ENCODE measurements at regions not wholly inside any gene's neighbourhood (a gene's known extent, or its start where the extent isn't known, plus 50 kb on each side); places are given as distances from the start of the nearest gene placed in this dataset.

DNA sequence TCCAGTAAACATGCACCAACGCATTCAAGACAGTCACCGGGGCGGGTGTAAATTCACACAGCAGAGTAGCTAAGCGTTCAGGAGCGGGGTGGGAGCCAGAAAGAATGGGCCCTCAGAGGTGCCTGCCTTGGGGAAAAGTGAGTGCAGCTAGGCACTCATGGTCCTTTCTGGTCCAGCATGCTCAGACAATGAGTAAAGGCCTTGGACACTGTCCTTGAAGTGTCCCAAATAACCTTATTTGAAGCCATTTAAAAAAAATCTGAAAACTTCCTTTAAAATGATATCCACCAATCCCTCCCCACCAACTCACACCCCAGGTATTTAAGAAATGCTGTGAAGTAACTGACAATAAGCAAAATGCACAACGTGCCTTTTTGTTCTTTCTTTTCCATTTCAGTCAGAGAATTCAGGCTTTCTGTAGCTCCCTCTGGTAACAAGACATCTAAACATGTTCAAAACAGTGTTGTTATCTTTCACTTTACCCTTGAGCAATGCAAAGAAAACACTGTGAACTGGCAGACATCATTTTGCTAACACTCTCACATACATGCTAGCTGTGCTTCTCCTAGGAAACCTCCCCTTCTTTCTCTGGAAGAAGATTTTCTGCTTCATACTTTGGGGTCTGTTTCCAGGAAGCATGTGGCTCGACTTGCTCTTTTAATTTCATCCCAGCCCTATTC, 445.1 kb upstream of the SPRED2 start:
- ChIA-PET POLR2A (ENCODE audit: partially characterized antibody) (no interaction called here), CTCF (ENCODE audit: partially characterized antibody) (no interaction called here)
- no peaks in the 10 kb centered on the region for H3K4me1 Mint-ChIP-seq
- H3K9me3 Mint-ChIP-seq: peaks cover 0 to 2% (median 0%) of the 10 kb centered on the region in 8 donors
- no peak overlapping the region for H3K4me3 ChIP-seq (ENCODE audit: low read length in 2 of 2)
- H3K27me3 ChIP-seq (ENCODE audit: insufficient read depth, low read length): no peaks in the 10 kb centered on the region
- H3K27me3 Mint-ChIP-seq: no peaks in the 10 kb centered on the region
- intact Hi-C loops (cut with micrococcal nuclease): no loop called here
- no peaks in the 10 kb centered on the region for H3K36me3 ChIP-seq (ENCODE audit: insufficient read depth, low read length)
- no peak overlapping the region for H3K27ac ChIP-seq (ENCODE audit: low read depth, low read length)
- H3K4me3 Mint-ChIP-seq: no peak overlapping the region
- no peaks in the 10 kb centered on the region for H3K4me1 ChIP-seq (ENCODE audit: insufficient read depth, low read length)
- DNase-seq: no peak
- no peaks in the 10 kb centered on the region for H3K36me3 Mint-ChIP-seq
- H3K27ac Mint-ChIP-seq: no peak overlapping the region
- H3K9me3 ChIP-seq (ENCODE audit: control insufficient read depth in 1 of 2, low read length in 2 of 2): no peaks in the 10 kb centered on the region

DNA sequence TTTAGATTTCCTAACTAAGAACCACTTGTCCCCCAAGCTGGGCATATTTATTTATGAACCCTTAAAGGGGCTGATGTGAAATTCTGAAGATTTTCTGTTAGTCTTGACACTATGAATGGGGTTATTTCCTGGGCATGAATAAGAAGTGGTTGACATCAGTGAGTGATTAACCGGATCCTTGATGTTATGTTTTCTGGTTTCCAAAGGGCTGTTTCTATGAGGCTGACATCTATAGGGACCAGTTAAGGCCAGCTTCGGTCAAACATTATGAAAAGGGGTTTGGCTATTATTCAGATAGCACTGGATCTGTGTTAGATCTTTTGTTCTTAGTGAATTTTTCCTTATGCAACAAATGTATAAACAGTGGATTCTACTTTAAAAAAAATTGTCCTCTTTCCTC, 443.7 kb upstream of the SPRED2 start:
- Histone ChIP-seq H3K4me1 (ENCODE audit: insufficient read depth, low read length) (no peaks in the 10 kb centered on the region), H3K4me3 (ENCODE audit: low read length in 2 of 2) (no peak overlapping the region), H3K27me3 (ENCODE audit: insufficient read depth, low read length) (no peaks in the 10 kb centered on the region), H3K36me3 (ENCODE audit: insufficient read depth, low read length) (no peaks in the 10 kb centered on the region), H3K27ac (ENCODE audit: low read depth, low read length) (no peak overlapping the region), H3K9me3 (ENCODE audit: control insufficient read depth in 1 of 2, low read length in 2 of 2) (no peaks in the 10 kb centered on the region)
- POLR2A ChIA-PET (ENCODE audit: partially characterized antibody): no interaction called here
- Mint-ChIP-seq H3K36me3 (no peaks in the 10 kb centered on the region), H3K27me3 (no peaks in the 10 kb centered on the region), H3K4me1 (no peaks in the 10 kb centered on the region), H3K4me3 (no peak overlapping the region), H3K27ac (no peak overlapping the region), H3K9me3 (peaks cover 0 to 2% (median 0%) of the 10 kb centered on the region in 8 donors)
- no peak for DNase-seq
- intact Hi-C loops (cut with micrococcal nuclease): no loop called here
- CTCF ChIA-PET (ENCODE audit: partially characterized antibody): no interaction called here

DNA sequence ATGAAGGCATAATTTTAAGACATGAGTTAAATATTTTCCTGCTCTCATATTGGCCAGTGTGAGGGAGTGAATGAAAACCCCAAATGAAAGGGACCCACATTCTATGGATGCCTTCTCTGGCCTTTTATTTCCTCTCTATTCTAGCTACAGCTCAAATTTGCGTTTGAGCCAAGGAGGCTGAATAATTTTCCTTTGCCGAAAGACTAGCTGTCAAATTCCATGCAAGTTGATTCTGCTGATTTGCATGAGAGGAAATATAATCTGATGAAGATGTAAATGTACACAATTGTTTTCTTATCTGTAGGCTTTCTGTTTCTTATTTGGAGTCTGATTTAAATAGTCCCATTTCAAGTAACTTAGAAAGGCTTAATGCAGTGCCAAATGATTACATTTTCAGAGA, 438.4 kb upstream of the SPRED2 start:
- Histone ChIP-seq H3K4me1 (ENCODE audit: insufficient read depth, low read length) (no peaks in the 10 kb centered on the region), H3K9me3 (ENCODE audit: control insufficient read depth in 1 of 2, low read length in 2 of 2) (no peaks in the 10 kb centered on the region), H3K27me3 (ENCODE audit: insufficient read depth, low read length) (no peaks in the 10 kb centered on the region), H3K4me3 (ENCODE audit: low read length in 2 of 2) (no peak overlapping the region), H3K36me3 (ENCODE audit: insufficient read depth, low read length) (no peaks in the 10 kb centered on the region), H3K27ac (ENCODE audit: low read depth, low read length) (no peak overlapping the region)
- H3K27ac Mint-ChIP-seq: no peak overlapping the region
- H3K4me3 Mint-ChIP-seq: no peak overlapping the region
- peaks cover 0 to 2% (median 0%) of the 10 kb centered on the region in 8 donors for H3K9me3 Mint-ChIP-seq
- H3K4me1 Mint-ChIP-seq: no peaks in the 10 kb centered on the region
- peaks cover 0 to 2% of the 10 kb centered on the region in 2 donors for H3K27me3 Mint-ChIP-seq
- POLR2A ChIA-PET (ENCODE audit: partially characterized antibody): no interaction called here
- intact Hi-C loops (cut with micrococcal nuclease): no loop called here
- no peak for DNase-seq
- no peaks in the 10 kb centered on the region for H3K36me3 Mint-ChIP-seq
- CTCF ChIA-PET (ENCODE audit: partially characterized antibody): no interaction called here

DNA sequence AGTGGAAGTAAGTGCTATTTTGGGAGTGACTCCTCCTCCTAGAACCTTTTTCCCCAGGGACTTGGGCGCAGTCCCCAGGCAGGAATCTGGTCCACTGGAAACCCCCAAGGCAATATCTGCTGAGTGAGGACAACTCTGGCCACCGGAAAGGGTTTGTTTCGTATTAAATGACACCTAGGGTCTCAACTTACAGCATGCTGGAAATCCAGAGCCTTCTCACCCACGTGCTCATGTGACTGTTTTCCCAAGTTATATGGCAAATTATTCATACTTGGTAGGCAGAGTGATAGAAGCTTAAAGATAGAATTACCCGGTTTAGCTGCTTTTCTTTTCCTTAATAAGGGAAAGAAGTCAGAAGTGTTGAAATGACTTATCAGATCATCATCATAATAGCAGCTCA, 436.9 kb upstream of the SPRED2 start:
- peaks cover 0 to 2% of the 10 kb centered on the region in 2 donors for H3K27me3 Mint-ChIP-seq
- intact Hi-C loops (cut with micrococcal nuclease): no loop called here
- H3K36me3 Mint-ChIP-seq: no peaks in the 10 kb centered on the region
- H3K27ac ChIP-seq (ENCODE audit: low read depth, low read length): no peak overlapping the region
- H3K27me3 ChIP-seq (ENCODE audit: insufficient read depth, low read length): no peaks in the 10 kb centered on the region
- no peak overlapping the region for H3K27ac Mint-ChIP-seq
- no peaks in the 10 kb centered on the region for H3K36me3 ChIP-seq (ENCODE audit: insufficient read depth, low read length)
- no peak overlapping the region for H3K4me3 ChIP-seq (ENCODE audit: low read length in 2 of 2)
- no peaks in the 10 kb centered on the region for H3K4me1 Mint-ChIP-seq
- no peaks in the 10 kb centered on the region for H3K9me3 ChIP-seq (ENCODE audit: control insufficient read depth in 1 of 2, low read length in 2 of 2)
- H3K4me3 Mint-ChIP-seq: no peak overlapping the region
- H3K9me3 Mint-ChIP-seq: peaks cover 0 to 2% (median 0%) of the 10 kb centered on the region in 8 donors
- DNase-seq: no peak
- CTCF ChIA-PET (ENCODE audit: partially characterized antibody): no interaction called here
- POLR2A ChIA-PET (ENCODE audit: partially characterized antibody): no interaction called here
- H3K4me1 ChIP-seq (ENCODE audit: insufficient read depth, low read length): no peaks in the 10 kb centered on the region

DNA sequence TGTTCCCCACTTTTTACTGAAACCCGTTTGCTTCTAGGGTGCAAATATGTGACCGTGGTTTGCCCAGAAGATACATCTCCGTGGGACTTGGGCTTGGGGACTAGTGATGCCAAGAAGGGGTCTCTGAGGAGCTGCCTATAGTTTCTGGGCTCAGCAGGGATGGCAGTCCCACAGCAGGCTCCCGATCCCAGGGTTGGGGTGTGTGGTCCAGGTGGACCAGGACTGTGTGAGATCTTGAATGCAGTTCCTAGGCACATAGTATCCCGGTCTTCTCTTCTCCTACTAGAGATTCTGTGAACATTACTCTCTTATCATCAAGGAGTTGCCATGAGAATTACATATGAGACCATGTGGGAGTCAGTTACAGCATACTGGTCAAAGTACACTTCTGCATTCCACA, 435.8 kb upstream of the SPRED2 start:
- no peak overlapping the region for H3K27ac Mint-ChIP-seq
- ChIA-PET CTCF (ENCODE audit: partially characterized antibody) (no interaction called here), POLR2A (ENCODE audit: partially characterized antibody) (no interaction called here)
- Histone ChIP-seq H3K27ac (ENCODE audit: low read depth, low read length) (no peak overlapping the region), H3K4me3 (ENCODE audit: low read length in 2 of 2) (no peak overlapping the region), H3K4me1 (ENCODE audit: insufficient read depth, low read length) (no peaks in the 10 kb centered on the region), H3K36me3 (ENCODE audit: insufficient read depth, low read length) (no peaks in the 10 kb centered on the region), H3K27me3 (ENCODE audit: insufficient read depth, low read length) (no peaks in the 10 kb centered on the region), H3K9me3 (ENCODE audit: control insufficient read depth in 1 of 2, low read length in 2 of 2) (no peaks in the 10 kb centered on the region)
- no peak overlapping the region for H3K4me3 Mint-ChIP-seq
- no peaks in the 10 kb centered on the region for H3K36me3 Mint-ChIP-seq
- H3K27me3 Mint-ChIP-seq: peaks cover 0 to 4% of the 10 kb centered on the region in 2 donors
- no peaks in the 10 kb centered on the region for H3K4me1 Mint-ChIP-seq
- DNase-seq: no peak
- intact Hi-C loops (cut with micrococcal nuclease): no loop called here
- H3K9me3 Mint-ChIP-seq: peaks cover 0 to 2% (median 0%) of the 10 kb centered on the region in 8 donors

DNA sequence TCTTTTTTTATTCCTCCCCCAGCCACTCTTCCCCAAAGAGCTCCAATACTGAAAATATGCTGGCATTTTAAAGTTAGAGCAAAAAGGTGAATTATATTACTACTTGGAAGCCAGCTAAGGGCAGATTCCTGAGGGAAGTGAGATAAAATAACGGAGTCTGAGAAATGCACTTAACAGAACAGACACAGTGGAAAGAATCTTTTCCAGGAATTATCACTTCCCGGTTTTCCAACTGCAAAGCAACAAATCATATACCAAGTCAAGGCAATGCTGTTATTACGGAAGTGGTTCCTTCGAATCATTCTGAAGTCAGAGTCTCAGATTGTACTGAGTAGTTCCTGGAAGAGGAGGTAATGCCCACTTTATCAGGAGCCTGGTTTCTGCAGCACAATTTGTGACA, 435.0 kb upstream of the SPRED2 start:
- H3K9me3 ChIP-seq (ENCODE audit: control insufficient read depth in 1 of 2, low read length in 2 of 2): no peaks in the 10 kb centered on the region
- Mint-ChIP-seq H3K4me3 (no peak overlapping the region), H3K9me3 (peaks cover 0 to 2% (median 0%) of the 10 kb centered on the region in 8 donors), H3K27me3 (peaks cover 0 to 4% of the 10 kb centered on the region in 2 donors), H3K27ac (no peak overlapping the region), H3K4me1 (no peaks in the 10 kb centered on the region), H3K36me3 (no peaks in the 10 kb centered on the region)
- H3K36me3 ChIP-seq (ENCODE audit: insufficient read depth, low read length): no peaks in the 10 kb centered on the region
- no peak overlapping the region for H3K27ac ChIP-seq (ENCODE audit: low read depth, low read length)
- DNase-seq: no peak
- no peaks in the 10 kb centered on the region for H3K4me1 ChIP-seq (ENCODE audit: insufficient read depth, low read length)
- POLR2A ChIA-PET (ENCODE audit: partially characterized antibody): no interaction called here
- intact Hi-C loops (cut with micrococcal nuclease): no loop called here
- H3K4me3 ChIP-seq (ENCODE audit: low read length in 2 of 2): no peak overlapping the region
- no peaks in the 10 kb centered on the region for H3K27me3 ChIP-seq (ENCODE audit: insufficient read depth, low read length)
- CTCF ChIA-PET (ENCODE audit: partially characterized antibody): no interaction called here

DNA sequence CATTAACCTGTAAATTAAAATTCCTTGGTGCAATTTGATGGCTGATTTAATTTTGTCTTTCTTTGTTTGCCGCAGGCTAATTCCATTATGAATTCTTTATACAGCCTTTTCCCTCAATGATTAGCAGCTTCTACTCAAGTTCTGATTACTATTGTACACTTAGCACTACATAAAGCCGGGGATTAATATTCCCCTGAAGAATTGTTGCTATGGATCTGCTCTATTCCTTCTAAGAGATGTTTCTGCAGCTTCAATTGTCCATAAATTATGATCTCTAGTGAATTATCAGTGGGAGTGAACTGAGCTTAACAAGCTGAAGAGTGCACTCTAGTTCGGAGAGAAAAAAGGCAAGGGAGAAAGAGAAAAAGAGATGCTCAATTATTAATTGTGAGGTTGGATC, 433.7 kb upstream of the SPRED2 start:
- ChIA-PET POLR2A (ENCODE audit: partially characterized antibody) (no interaction called here), CTCF (ENCODE audit: partially characterized antibody) (no interaction called here)
- no peak for DNase-seq
- Histone ChIP-seq H3K4me3 (ENCODE audit: low read length in 2 of 2) (no peak overlapping the region), H3K27ac (ENCODE audit: low read depth, low read length) (no peak overlapping the region), H3K27me3 (ENCODE audit: insufficient read depth, low read length) (no peaks in the 10 kb centered on the region), H3K9me3 (ENCODE audit: control insufficient read depth in 1 of 2, low read length in 2 of 2) (no peaks in the 10 kb centered on the region), H3K36me3 (ENCODE audit: insufficient read depth, low read length) (no peaks in the 10 kb centered on the region), H3K4me1 (ENCODE audit: insufficient read depth, low read length) (no peaks in the 10 kb centered on the region)
- Mint-ChIP-seq H3K36me3 (no peaks in the 10 kb centered on the region), H3K9me3 (peaks cover 0 to 2% (median 0%) of the 10 kb centered on the region in 8 donors), H3K27ac (no peak overlapping the region), H3K4me3 (no peak overlapping the region), H3K4me1 (no peaks in the 10 kb centered on the region), H3K27me3 (peaks cover 0 to 4% of the 10 kb centered on the region in 2 donors)
- intact Hi-C loops (cut with micrococcal nuclease): no loop called here

DNA sequence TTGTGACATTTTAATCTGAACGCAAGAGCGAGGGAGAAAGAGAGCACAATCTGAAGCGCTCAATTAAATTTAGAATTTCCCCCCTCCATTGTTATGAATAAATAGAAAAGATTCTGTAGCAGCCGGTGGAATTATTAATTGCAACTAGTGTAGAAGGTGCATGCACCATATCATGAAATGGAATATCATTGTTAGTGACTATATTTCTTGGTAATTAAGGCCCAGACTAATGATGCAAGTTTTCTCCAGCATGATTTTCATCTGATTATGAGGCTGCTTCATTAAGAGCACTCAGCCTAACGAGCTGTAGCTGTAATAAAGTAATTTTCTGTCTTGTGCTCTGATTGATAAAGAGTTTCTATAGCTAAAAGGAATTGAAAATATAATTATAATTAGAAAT, 432.2 kb upstream of the SPRED2 start:
- no peaks in the 10 kb centered on the region for H3K4me1 Mint-ChIP-seq
- H3K4me3 ChIP-seq (ENCODE audit: low read length in 2 of 2): no peak overlapping the region
- POLR2A ChIA-PET (ENCODE audit: partially characterized antibody): no interaction called here
- peaks cover 0 to 4% of the 10 kb centered on the region in 2 donors for H3K27me3 Mint-ChIP-seq
- H3K4me3 Mint-ChIP-seq: no peak overlapping the region
- H3K9me3 Mint-ChIP-seq: peaks cover 0 to 2% (median 0%) of the 10 kb centered on the region in 8 donors
- CTCF ChIA-PET (ENCODE audit: partially characterized antibody): no interaction called here
- no peak overlapping the region for H3K27ac Mint-ChIP-seq
- no peak for DNase-seq
- H3K27me3 ChIP-seq (ENCODE audit: insufficient read depth, low read length): no peaks in the 10 kb centered on the region
- no peaks in the 10 kb centered on the region for H3K36me3 ChIP-seq (ENCODE audit: insufficient read depth, low read length)
- intact Hi-C loops (cut with micrococcal nuclease): no loop called here
- no peak overlapping the region for H3K27ac ChIP-seq (ENCODE audit: low read depth, low read length)
- no peaks in the 10 kb centered on the region for H3K9me3 ChIP-seq (ENCODE audit: control insufficient read depth in 1 of 2, low read length in 2 of 2)
- H3K4me1 ChIP-seq (ENCODE audit: insufficient read depth, low read length): no peaks in the 10 kb centered on the region
- no peaks in the 10 kb centered on the region for H3K36me3 Mint-ChIP-seq

Measured in CD4-positive, alpha-beta memory T cell (primary cell).